Esophagus muscularis mucosa (tissue), 3 donors: ENCODE measurements at regions not wholly inside any gene's neighbourhood (a gene's known extent, or its start where the extent isn't known, plus 50 kb on each side); places are given as distances from the start of the nearest gene placed in this dataset.

Experiments used
- CTCF ChIP-seq, 3 experiments: fragments of 200-600 bp in 2 of 3; fragments of 450-650 bp in 1 of 3; sonication (generic) in 2 of 3; IDR thresholded peaks; one replicate each; pipeline ENCODE4 v1.5.1; 2017 to 2019; ENCODE audit warnings: antibody characterized with exemption in 3 of 3, mild to moderate bottlenecking in 2 of 3, moderate library complexity in 1 of 3
- POLR2A ChIP-seq: fragments of 450-650 bp; IDR thresholded peaks from one replicate; pipeline ENCODE4 v1.6.1; 2017; ENCODE audit warnings: antibody characterized with exemption, moderate library complexity, mild to moderate bottlenecking, low read depth

GRCh38 chr2:209145941-209146681 lies 277.7 kb upstream of the MAP2 start:
- TF ChIP-seq CTCF (IDR thresholded peaks at IDR 0.05) (no peak), POLR2A (no peak)
